Muscle layer of duodenum (tissue), 2 donors: ENCODE measurements at regions not wholly inside any gene's neighbourhood (a gene's known extent, or its start where the extent isn't known, plus 50 kb on each side); places are given as distances from the start of the nearest gene placed in this dataset.

Experiments used
- H3K27ac ChIP-seq: one replicate; pipeline ENCODE4 v1.7.0; 2013; ENCODE audit warnings: mild to moderate bottlenecking, low read length
- H3K27me3 ChIP-seq: one replicate; pipeline ENCODE4 v1.7.0; 2013; ENCODE audit warnings: low read depth, mild to moderate bottlenecking, control low read depth, low read length
- H3K36me3 ChIP-seq, 2 donors: one replicate each; pipeline ENCODE4 v1.7.0; 2013; ENCODE audit warnings: low read length in 2 of 2, control low read depth in 1 of 2, mild to moderate bottlenecking in 1 of 2; ENCODE audit not compliant: insufficient read depth in 2 of 2, control insufficient read depth in 1 of 2
- H3K4me1 ChIP-seq, 2 donors: one replicate each; pipeline ENCODE4 v1.7.0; 2013; ENCODE audit warnings: low read length in 2 of 2, mild to moderate bottlenecking in 2 of 2, control low read depth in 1 of 2, moderate library complexity in 1 of 2; ENCODE audit not compliant: insufficient read depth in 2 of 2, control insufficient read depth in 1 of 2
- H3K4me3 ChIP-seq, 2 donors: one replicate each; pipeline ENCODE4 v1.7.0; 2013; ENCODE audit warnings: low read length in 2 of 2, low read depth in 1 of 2, mild to moderate bottlenecking in 1 of 2
- H3K9me3 ChIP-seq, 2 donors: one replicate each; pipeline ENCODE4 v1.7.0; 2013; ENCODE audit warnings: low read length in 2 of 2, control low read depth in 1 of 2, mild to moderate bottlenecking in 1 of 2; ENCODE audit not compliant: control insufficient read depth in 1 of 2
- donor health status: healthy.

DNA sequence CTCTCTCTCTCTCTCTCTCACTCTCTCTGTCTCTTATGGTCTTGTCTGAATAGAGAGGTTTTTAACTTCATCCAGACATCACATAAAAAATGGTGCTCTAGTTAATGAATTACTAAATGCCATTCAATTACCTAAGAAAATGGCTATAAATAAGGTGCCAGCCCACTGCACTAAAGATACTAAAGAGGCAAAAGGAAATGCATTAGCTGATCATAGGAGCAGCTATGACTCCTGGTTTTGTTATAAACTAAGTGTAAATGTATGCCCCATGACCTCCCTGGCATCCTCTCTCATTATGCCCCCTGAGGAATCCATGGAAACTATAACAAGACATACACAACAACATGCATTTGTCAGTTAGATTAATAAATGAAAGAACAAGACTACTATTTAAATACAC lies 57.5 kb upstream of the PDC start:
- H3K27me3 ChIP-seq, result no peaks in the 10 kb centered on the region
- H3K4me3 ChIP-seq, result no peak overlapping the region
- peaks cover 0 to 3% of the 10 kb centered on the region in 2 donors for H3K9me3 ChIP-seq

DNA sequence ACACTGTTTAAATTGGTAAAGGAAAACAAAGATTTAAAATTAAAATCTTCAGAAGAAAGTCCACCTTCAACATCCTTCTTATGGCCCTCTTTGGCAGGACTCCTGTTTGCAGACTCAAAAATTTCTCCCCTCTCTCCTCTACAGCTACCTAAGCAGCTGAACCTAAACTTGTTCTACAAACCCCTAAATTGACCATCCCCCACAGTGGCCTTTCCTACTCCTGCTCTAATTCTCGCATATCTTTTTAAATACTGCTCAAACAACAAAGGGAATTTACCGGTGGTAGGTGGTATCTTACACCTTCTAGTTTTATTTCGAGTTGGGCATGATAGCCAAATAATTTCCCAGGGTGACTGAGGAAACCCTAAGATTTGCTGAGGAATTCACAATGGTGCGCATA lies 53.5 kb upstream of the PDC start:
- Histone ChIP-seq H3K4me1 (no peaks in the 10 kb centered on the region), H3K9me3 (no peaks in the 10 kb centered on the region), H3K27me3 (no peaks in the 10 kb centered on the region), H3K36me3 (no peaks in the 10 kb centered on the region), H3K4me3 (no peak overlapping the region), H3K27ac (no peak overlapping the region)

More for the DNA sequence above, 57.5 kb upstream of the PDC start:
- Histone ChIP-seq H3K27ac (no peak overlapping the region), H3K36me3 (no peaks in the 10 kb centered on the region), H3K4me1 (no peaks in the 10 kb centered on the region)

GRCh38 chr1:186513526-186513925 lies 52.6 kb upstream of the PDC start:
- Histone ChIP-seq H3K36me3 (no peaks in the 10 kb centered on the region), H3K27ac (no peak overlapping the region), H3K9me3 (no peaks in the 10 kb centered on the region), H3K4me3 (no peak overlapping the region), H3K27me3 (no peaks in the 10 kb centered on the region), H3K4me1 (no peaks in the 10 kb centered on the region)

- Histone ChIP-seq H3K27me3 (no peaks in the 10 kb centered on the region), H3K4me1 (no peaks in the 10 kb centered on the region), H3K36me3 (no peaks in the 10 kb centered on the region), H3K27ac (no peak overlapping the region), H3K4me3 (no peak overlapping the region), H3K9me3 (no peaks in the 10 kb centered on the region)
Observed at GRCh38 chr1:186512698-186513457, 52.0 kb upstream of the PDC start.

- Histone ChIP-seq H3K36me3 (no peaks in the 10 kb centered on the region), H3K27ac (no peak overlapping the region), H3K27me3 (no peaks in the 10 kb centered on the region), H3K4me1 (no peaks in the 10 kb centered on the region), H3K4me3 (no peak overlapping the region), H3K9me3 (no peaks in the 10 kb centered on the region)
Observed at GRCh38 chr1:186511761-186512637, 51.1 kb upstream of the PDC start.
